Tibial artery (tissue), 4 donors: ENCODE measurements at regions not wholly inside any gene's neighbourhood (a gene's known extent, or its start where the extent isn't known, plus 50 kb on each side); places are given as distances from the start of the nearest gene placed in this dataset.
A peak's percentile ranks its signal among the peaks of the same experiment; 100 is the strongest.

ENCODE experiments used
- DNase-seq, 2 donors: peaks; one replicate each; pipeline ENCODE4 v3.0.0-alpha.2; 2019
- H3K27ac ChIP-seq, 2 donors: fragments of 200-600 bp; sonication (generic) in 1 of 2; 1 replicate in 1 of 2; 2 replicates in 1 of 2; pipeline ENCODE4 v1.5.1; 2018 to 2019; ENCODE audit warnings: mild to moderate bottlenecking in 1 of 2
- H3K27me3 ChIP-seq, 2 donors: fragments of 200-600 bp; sonication (generic) in 1 of 2; one replicate each; pipeline versions ENCODE4 v1.5.1 to v1.6.0; 2016 to 2019
- H3K36me3 ChIP-seq, 3 donors: fragments of 200-600 bp; sonication (generic) in 2 of 3; one replicate each; pipeline ENCODE4 v1.5.1; 2016 to 2019; ENCODE audit warnings: mild to moderate bottlenecking in 2 of 3
- H3K4me1 ChIP-seq, 4 donors: fragments of 200-600 bp; sonication (generic) in 2 of 4; 1 replicate in 3 of 4; 2 replicates in 1 of 4; pipeline ENCODE4 v1.5.1; 2016 to 2019
- H3K4me3 ChIP-seq, 2 donors: fragments of 200-600 bp; sonication (generic) in 1 of 2; 1 replicate in 1 of 2; 2 replicates in 1 of 2; pipeline ENCODE4 v1.5.1; 2018 to 2019; ENCODE audit warnings: mild to moderate bottlenecking in 2 of 2
- H3K9me3 ChIP-seq, 3 donors: fragments of 200-600 bp; sonication (generic) in 1 of 3; one replicate each; pipeline ENCODE4 v1.5.1; 2016 to 2019
- CTCF ChIP-seq, 2 experiments: fragments of 200-600 bp in 1 of 2; fragments of 450-650 bp in 1 of 2; IDR thresholded peaks; one replicate each; pipeline ENCODE4 v1.5.1; 2017 to 2019; ENCODE audit warnings: antibody characterized with exemption in 2 of 2, mild to moderate bottlenecking in 1 of 2, moderate library complexity in 1 of 2
- intact Hi-C: fragments of 100-400 bp; cut with DNase I; formaldehyde crosslinking; loops from one replicate; pipeline ENCODE4 v1.15.0; 2023; ENCODE audit warnings: low total_unique reads

- Histone ChIP-seq H3K27me3 (no peaks in the 10 kb centered on the region), H3K27ac (no peak overlapping the region)
- no peak for TF ChIP-seq CTCF (IDR thresholded peaks at IDR 0.05)
These were observed 163.6 kb upstream of the RBMS1 start for GRCh38 chr2:160657196-160657595.

GRCh38 chr2:160658851-160659250 is 165.2 kb upstream of the RBMS1 start:
- Histone ChIP-seq H3K27me3 (no peaks in the 10 kb centered on the region), H3K36me3 (no peaks in the 10 kb centered on the region), H3K27ac (no peak overlapping the region), H3K4me1 (peaks cover 0 to 20% (median 4%) of the 10 kb centered on the region in 4 donors), H3K9me3 (no peaks in the 10 kb centered on the region), H3K4me3 (no peak overlapping the region)
- no peak for DNase-seq
- TF ChIP-seq CTCF (IDR thresholded peaks at IDR 0.05), result no peak
- intact Hi-C loops, result no loop called here

More at GRCh38 chr2:160657196-160657595, 163.6 kb upstream of the RBMS1 start:
- Histone ChIP-seq H3K9me3 (no peaks in the 10 kb centered on the region), H3K4me3 (no peak overlapping the region), H3K36me3 (no peaks in the 10 kb centered on the region), H3K4me1 (peaks cover 0 to 20% (median 4%) of the 10 kb centered on the region in 4 donors)
- no peak for DNase-seq
- intact Hi-C loops, result no loop called here

- no peaks in the 10 kb centered on the region for H3K36me3 ChIP-seq
- TF ChIP-seq CTCF (IDR thresholded peaks at IDR 0.05), result no peak
- no peaks in the 10 kb centered on the region for H3K27me3 ChIP-seq
- DNase-seq, result no peak
- H3K27ac ChIP-seq, result no peak overlapping the region
- H3K4me3 ChIP-seq, result no peak overlapping the region
- intact Hi-C loops, result no loop called here
- no peaks in the 10 kb centered on the region for H3K9me3 ChIP-seq
- peaks cover 0 to 23% (median 4%) of the 10 kb centered on the region in 4 donors for H3K4me1 ChIP-seq
These were observed 167.1 kb upstream of the RBMS1 start for GRCh38 chr2:160660741-160661140.

- H3K27me3 ChIP-seq, result no peaks in the 10 kb centered on the region
- DNase-seq, result no peak
- H3K36me3 ChIP-seq, result no peaks in the 10 kb centered on the region
- peaks cover 0 to 28% (median 11%) of the 10 kb centered on the region in 4 donors for H3K4me1 ChIP-seq
- no peak overlapping the region for H3K4me3 ChIP-seq
- no peaks in the 10 kb centered on the region for H3K9me3 ChIP-seq
- TF ChIP-seq CTCF (IDR thresholded peaks at IDR 0.05), result no peak
- peak overlapping the region in 1 of 2 donors; percentile 16 for H3K27ac ChIP-seq
- intact Hi-C loops, result no loop called here
These were observed 171.1 kb upstream of the RBMS1 start for GRCh38 chr2:160664603-160665140.

- Histone ChIP-seq H3K27me3 (no peaks in the 10 kb centered on the region), H3K9me3 (no peaks in the 10 kb centered on the region), H3K4me1 (peaks cover 0 to 28% (median 11%) of the 10 kb centered on the region in 4 donors), H3K27ac (peak overlapping the region; percentile 64 to 74), H3K36me3 (no peaks in the 10 kb centered on the region), H3K4me3 (peak overlapping the region in 1 of 2 donors; percentile 8)
- no peak for DNase-seq
- TF ChIP-seq CTCF (IDR thresholded peaks at IDR 0.05), result no peak
- intact Hi-C loops, result no loop called here
These were observed 172.8 kb upstream of the RBMS1 start for GRCh38 chr2:160666154-160667060.
